Pancreas (tissue), 10 donors: ENCODE measurements at regions not wholly inside any gene's neighbourhood (a gene's known extent, or its start where the extent isn't known, plus 50 kb on each side); places are given as distances from the start of the nearest gene placed in this dataset.

Experiments
- ATAC-seq, 4 donors: fragments of 200-7000 bp; cut with Tn5 transposase; one replicate each; pipeline versions ENCODE4 v1.8.0 to v1.9.1; 2020; ENCODE audit warnings: mild to moderate bottlenecking in 4 of 4, moderate library complexity in 4 of 4
- DNase-seq, 6 donors: peaks; one replicate each; pipeline ENCODE4 v3.0.0-alpha.2; 2020
- FAIRE-seq: peaks from 2 replicates; lab custom pipeline; 2012; peaks lifted over from hg19 to GRCh38; lab: Jason Lieb, UNC
- H3K27ac ChIP-seq, 4 donors: fragments of 200-600 bp; sonication (generic); 1 replicate in 3 of 4; 2 replicates in 1 of 4; pipeline versions ENCODE4 v1.5.0 to v1.8.0; 2020
- H3K27me3 ChIP-seq, 4 donors: fragments of 200-600 bp; one replicate each; pipeline ENCODE4 v1.8.0; 2021
- H3K36me3 ChIP-seq, 3 donors: fragments of 200-600 bp; sonication (generic) in 1 of 3; one replicate each; pipeline versions ENCODE4 v1.5.0 to v1.8.0; 2020 to 2021
- H3K4me1 ChIP-seq, 3 donors: fragments of 200-600 bp; one replicate each; pipeline ENCODE4 v1.8.0; 2021
- H3K4me3 ChIP-seq, 4 donors: fragments of 200-600 bp; sonication (generic) in 2 of 4; one replicate each; pipeline versions ENCODE4 v1.5.0 to v1.8.0; 2020 to 2021
- H3K9me3 ChIP-seq, 4 donors: fragments of 200-600 bp; one replicate each; pipeline ENCODE4 v1.8.0; 2021
- WGBS, 2 donors: extraction: QIAGEN DNeasy Blood & Tissue Kit; methylation state at CpG; one replicate each; pipeline ENCODE4 v1.1.7; 2013; 5-methylcytosine and 5-hydroxymethylcytosine counted together
- intact Hi-C, 3 donors: fragments of 100-400 bp; cut with DNase I; formaldehyde crosslinking; loops; one replicate each; pipeline versions ENCODE4 v1.11.1 to v1.14.2; 2022
- TF ChIP-seq, protein P1 (sequence below), 4 donors: fragments of 200-600 bp; sonication (generic) in 3 of 4; IDR thresholded peaks; one replicate each; pipeline versions ENCODE4 v1.5.0 to v1.8.0; 2021; ENCODE audit warnings: antibody characterized with exemption in 4 of 4
- donor health status: healthy with polysubstance abuse.
- donor health status: DM: no; HTN: no; CAD: no; lungs with moderate emphysema.
- donor health status: DM: no; HTN: no; CAD: no.
- donor health status: control.
- donor health status: control.
- donor health status: Bipolar disorder and iron deficiency.
- donor health status: DM: yes; HTN: yes; CAD: no.
- donor health status: DM: no; HTN: no; CAD: no.
- donor health status: DM: no; HTN: no; CAD: no.
- donor health status: DM: yes; HTN: yes; CAD: no.

DNA sequence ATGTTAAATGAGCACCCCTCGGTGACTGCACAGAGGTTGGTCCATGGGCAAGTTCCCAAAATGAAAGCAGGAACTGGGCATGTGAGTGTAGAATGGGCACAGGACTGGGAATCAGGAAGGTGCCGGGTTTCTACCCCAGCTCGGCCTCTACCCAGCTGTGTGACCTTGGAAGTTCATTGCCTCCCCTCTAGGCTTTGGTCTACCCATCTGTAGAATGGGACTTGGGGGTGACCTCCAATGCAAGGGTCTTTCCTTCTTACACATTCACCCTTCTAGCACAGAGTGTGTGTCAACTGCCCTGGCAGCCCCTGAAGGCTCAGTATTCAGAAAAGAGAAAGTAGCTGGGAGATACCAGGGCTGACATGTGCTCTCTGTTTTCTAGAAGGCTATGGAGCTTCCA lies 72.3 kb upstream of the PIAS1 start:
- WGBS, 2 donors: 86 to 88% methylated on average over 3 of the region's 3 CpGs
- H3K27ac ChIP-seq: no peak overlapping the region
- H3K4me1 ChIP-seq: no peaks in the 10 kb centered on the region
- H3K9me3 ChIP-seq: no peaks in the 10 kb centered on the region
- no peaks in the 10 kb centered on the region for H3K27me3 ChIP-seq
- ATAC-seq: no peak
- H3K36me3 ChIP-seq: no peaks in the 10 kb centered on the region
- TF ChIP-seq, protein P1, sequence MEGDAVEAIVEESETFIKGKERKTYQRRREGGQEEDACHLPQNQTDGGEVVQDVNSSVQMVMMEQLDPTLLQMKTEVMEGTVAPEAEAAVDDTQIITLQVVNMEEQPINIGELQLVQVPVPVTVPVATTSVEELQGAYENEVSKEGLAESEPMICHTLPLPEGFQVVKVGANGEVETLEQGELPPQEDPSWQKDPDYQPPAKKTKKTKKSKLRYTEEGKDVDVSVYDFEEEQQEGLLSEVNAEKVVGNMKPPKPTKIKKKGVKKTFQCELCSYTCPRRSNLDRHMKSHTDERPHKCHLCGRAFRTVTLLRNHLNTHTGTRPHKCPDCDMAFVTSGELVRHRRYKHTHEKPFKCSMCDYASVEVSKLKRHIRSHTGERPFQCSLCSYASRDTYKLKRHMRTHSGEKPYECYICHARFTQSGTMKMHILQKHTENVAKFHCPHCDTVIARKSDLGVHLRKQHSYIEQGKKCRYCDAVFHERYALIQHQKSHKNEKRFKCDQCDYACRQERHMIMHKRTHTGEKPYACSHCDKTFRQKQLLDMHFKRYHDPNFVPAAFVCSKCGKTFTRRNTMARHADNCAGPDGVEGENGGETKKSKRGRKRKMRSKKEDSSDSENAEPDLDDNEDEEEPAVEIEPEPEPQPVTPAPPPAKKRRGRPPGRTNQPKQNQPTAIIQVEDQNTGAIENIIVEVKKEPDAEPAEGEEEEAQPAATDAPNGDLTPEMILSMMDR (IDR thresholded peaks at IDR 0.05): no peak
- no peak overlapping the region for H3K4me3 ChIP-seq
- no peak for FAIRE-seq
- intact Hi-C loops: no loop called here
- no peak for DNase-seq

DNA sequence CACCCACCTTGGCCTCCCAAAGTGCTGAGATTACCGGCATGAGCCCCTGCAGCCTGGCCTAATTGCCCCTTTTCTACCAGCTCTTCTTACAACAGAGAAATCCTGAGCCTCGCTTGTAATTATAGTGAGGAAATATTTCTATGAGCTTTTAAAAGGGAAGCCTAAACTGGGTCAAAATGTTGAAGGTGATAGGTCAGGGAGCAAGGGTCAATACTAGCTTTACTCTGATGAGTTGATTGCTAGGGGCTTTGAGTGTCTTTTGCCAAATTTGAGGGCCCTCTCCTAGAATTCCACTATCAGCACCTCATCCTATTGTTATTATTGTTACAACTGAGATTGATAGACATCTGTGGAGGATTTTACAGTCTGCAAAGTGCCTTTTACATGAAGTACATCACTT lies 62.4 kb upstream of the PIAS1 start:
- H3K9me3 ChIP-seq: no peaks in the 10 kb centered on the region
- no peak overlapping the region for H3K27ac ChIP-seq
- H3K4me1 ChIP-seq: no peaks in the 10 kb centered on the region
- DNase-seq (no peak), FAIRE-seq (no peak), ATAC-seq (no peak)
- H3K27me3 ChIP-seq: no peaks in the 10 kb centered on the region
- TF ChIP-seq, protein P1 (IDR thresholded peaks at IDR 0.05): no peak
- no peaks in the 10 kb centered on the region for H3K36me3 ChIP-seq
- H3K4me3 ChIP-seq: no peak overlapping the region
- WGBS, 2 donors: 96 to 98% methylated on average over 2 of the region's 2 CpGs
- intact Hi-C loops: no loop called here

DNA sequence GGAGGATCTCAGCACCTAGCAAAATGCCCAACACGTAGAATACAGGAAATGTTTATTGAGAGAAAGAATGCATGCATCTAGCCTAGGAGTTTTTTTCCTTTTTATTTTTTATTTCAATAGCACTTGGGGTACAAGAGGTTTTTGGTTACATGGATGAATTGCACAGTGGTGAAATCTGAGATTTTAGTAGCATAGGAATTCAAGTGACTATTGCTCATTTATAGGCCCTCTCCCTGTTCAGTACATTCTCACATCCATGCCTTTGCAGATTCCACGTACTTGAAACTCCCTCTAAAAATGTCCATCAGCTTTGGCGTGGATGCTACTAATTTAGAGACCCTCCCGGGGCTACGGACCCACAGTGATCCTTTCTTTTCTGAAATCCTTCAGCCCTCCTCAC lies 61.7 kb upstream of the PIAS1 start:
- no peaks in the 10 kb centered on the region for H3K27me3 ChIP-seq
- no peak overlapping the region for H3K27ac ChIP-seq
- H3K4me1 ChIP-seq: no peaks in the 10 kb centered on the region
- intact Hi-C loops: no loop called here
- TF ChIP-seq, protein P1 (IDR thresholded peaks at IDR 0.05): no peak
- no peaks in the 10 kb centered on the region for H3K36me3 ChIP-seq
- DNase-seq: no peak
- ATAC-seq: no peak
- no peak overlapping the region for H3K4me3 ChIP-seq
- H3K9me3 ChIP-seq: no peaks in the 10 kb centered on the region
- 87 to 91% methylated on average over 5 of the region's 5 CpGs for WGBS, 2 donors
- no peak for FAIRE-seq

DNA sequence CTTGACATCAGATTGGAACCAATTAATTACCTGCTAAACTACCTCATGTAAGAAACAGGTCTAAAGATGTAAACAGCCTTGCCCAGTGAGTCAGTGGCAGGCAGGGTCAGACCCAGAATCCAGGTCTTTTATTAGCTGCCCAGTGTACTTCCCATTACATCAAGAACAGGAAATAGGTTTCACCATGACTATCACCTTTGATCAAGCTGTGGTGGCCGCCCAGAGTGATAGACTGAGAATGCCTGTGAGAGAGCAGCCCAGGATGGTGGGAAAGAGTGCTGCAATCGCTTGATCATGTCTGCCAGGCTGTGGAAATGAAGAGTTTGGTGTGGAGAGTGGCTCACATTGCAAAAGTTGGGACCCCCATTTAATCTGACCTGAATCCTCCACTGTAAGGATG lies 61.3 kb upstream of the PIAS1 start:
- DNase-seq (no peak), ATAC-seq (peak in 1 of 4 donors; percentile 46), FAIRE-seq (no peak)
- intact Hi-C loops: no loop called here
- no peaks in the 10 kb centered on the region for H3K4me1 ChIP-seq
- H3K4me3 ChIP-seq: no peak overlapping the region
- H3K27ac ChIP-seq: no peak overlapping the region
- no peaks in the 10 kb centered on the region for H3K27me3 ChIP-seq
- no peaks in the 10 kb centered on the region for H3K9me3 ChIP-seq
- no peaks in the 10 kb centered on the region for H3K36me3 ChIP-seq
- TF ChIP-seq, protein P1 (IDR thresholded peaks at IDR 0.05): no peak
- WGBS, 2 donors: 88 to 94% methylated on average over 2 of the region's 2 CpGs

DNA sequence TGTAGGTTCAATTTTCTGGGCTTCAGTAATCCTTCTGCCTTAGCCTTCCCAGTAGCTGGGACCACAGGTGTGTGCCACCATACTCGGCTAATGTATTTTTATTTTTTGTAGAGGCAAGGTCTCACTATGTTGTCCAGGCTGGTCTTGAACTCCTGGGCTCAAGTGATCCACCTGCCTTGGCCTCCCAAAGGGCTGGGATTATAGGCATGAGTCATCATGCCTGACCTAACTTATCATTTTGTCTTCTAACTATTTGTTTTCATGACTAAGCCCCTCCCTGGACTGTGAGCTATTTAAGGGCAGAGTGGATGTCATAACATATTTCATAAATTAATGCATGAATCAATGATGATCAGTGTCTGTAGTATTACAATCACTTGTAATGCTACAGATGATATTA lies 56.1 kb upstream of the PIAS1 start:
- Histone ChIP-seq H3K4me1 (no peaks in the 10 kb centered on the region), H3K27ac (no peak overlapping the region), H3K36me3 (no peaks in the 10 kb centered on the region), H3K9me3 (no peaks in the 10 kb centered on the region), H3K27me3 (no peaks in the 10 kb centered on the region), H3K4me3 (no peak overlapping the region)
- DNase-seq (no peak), ATAC-seq (peak; percentile 36 to 56 (median 48)), FAIRE-seq (no peak)
- 93 to 97% methylated on average over 1 of the region's 1 CpG for WGBS, 2 donors
- intact Hi-C loops: no loop called here
- TF ChIP-seq, protein P1 (IDR thresholded peaks at IDR 0.05): no peak
